ENCODE measurements at regions not wholly inside any gene's neighbourhood (a gene's known extent, or its start where the extent isn't known, plus 50 kb on each side); places are given as distances from the start of the nearest gene placed in this dataset.
A peak's percentile ranks its signal among the peaks of the same experiment; 100 is the strongest.

DNA sequence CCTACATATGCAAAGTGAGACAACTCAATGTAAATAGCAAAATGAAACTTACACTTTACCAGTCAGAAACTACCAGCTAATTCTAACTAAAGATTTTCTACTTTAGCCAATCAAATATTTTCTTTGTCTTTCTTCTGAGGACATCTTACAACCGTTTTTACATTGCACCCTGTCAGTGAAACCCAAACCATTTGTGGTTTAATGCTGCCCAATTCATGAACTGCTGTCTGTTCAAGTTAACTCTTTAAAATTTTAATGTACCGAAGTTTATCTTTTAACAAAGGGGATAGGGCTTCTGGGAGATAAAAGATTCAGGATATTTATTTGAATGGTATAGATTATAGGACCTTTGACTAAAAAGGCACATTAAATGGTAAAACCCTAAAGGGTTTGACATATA is 121.3 kb upstream of the HDDC2 start:
- Mint-ChIP-seq H3K27ac (no peak overlapping the region), H3K36me3 (ENCODE audit: low read depth) (no peaks in the 10 kb centered on the region), H3K27me3 (ENCODE audit: low read depth) (no peaks in the 10 kb centered on the region), H3K4me3 (no peak overlapping the region), H3K4me1 (peaks cover 5% of the 10 kb centered on the region), H3K9me3 (no peaks in the 10 kb centered on the region)
- TF ChIP-seq CTCF (IDR thresholded peaks at IDR 0.05; ENCODE audit: unreplicated experiment in 3 of 3): no peak

- H3K27me3 Mint-ChIP-seq (ENCODE audit: low read depth): no peaks in the 10 kb centered on the region
- H3K4me3 Mint-ChIP-seq: no peak overlapping the region
- no peak for TF ChIP-seq CTCF (IDR thresholded peaks at IDR 0.05; ENCODE audit: unreplicated experiment in 3 of 3)
- peaks cover 7% of the 10 kb centered on the region for H3K4me1 Mint-ChIP-seq
- no peaks in the 10 kb centered on the region for H3K9me3 Mint-ChIP-seq
- H3K27ac Mint-ChIP-seq: no peak overlapping the region
- H3K36me3 Mint-ChIP-seq (ENCODE audit: low read depth): no peaks in the 10 kb centered on the region
Observed at GRCh38 chr6:125431971-125432370, 130.2 kb upstream of the HDDC2 start.

- Mint-ChIP-seq H3K36me3 (ENCODE audit: low read depth) (no peaks in the 10 kb centered on the region), H3K4me1 (peaks cover 7% of the 10 kb centered on the region), H3K27me3 (ENCODE audit: low read depth) (no peaks in the 10 kb centered on the region), H3K9me3 (no peaks in the 10 kb centered on the region), H3K27ac (no peak overlapping the region), H3K4me3 (no peak overlapping the region)
- TF ChIP-seq CTCF (IDR thresholded peaks at IDR 0.05; ENCODE audit: unreplicated experiment in 3 of 3): no peak
Observed at GRCh38 chr6:125432963-125433362, 131.2 kb upstream of the HDDC2 start.

DNA sequence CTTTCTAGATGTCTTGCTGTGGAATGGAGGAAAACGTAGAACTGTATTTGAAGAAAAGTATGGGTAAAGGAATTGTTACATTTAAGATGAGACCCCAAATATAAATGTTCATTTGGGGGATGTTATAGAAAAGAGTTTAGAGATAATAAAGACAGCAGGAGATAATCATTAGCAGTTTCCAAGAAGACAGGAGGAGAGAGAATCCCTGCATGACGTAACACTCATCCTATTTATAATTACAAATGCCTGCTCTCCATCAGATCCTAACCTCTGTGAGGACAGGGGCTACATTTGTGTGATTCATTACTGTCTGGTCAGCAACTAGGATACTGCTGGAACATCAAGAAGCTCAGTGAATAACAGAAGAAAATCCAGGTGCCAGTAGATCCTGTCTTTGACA is 133.0 kb upstream of the HDDC2 start:
- no peak for TF ChIP-seq CTCF (IDR thresholded peaks at IDR 0.05; ENCODE audit: unreplicated experiment in 3 of 3)
- no peak overlapping the region for H3K4me3 Mint-ChIP-seq
- no peaks in the 10 kb centered on the region for H3K9me3 Mint-ChIP-seq
- peaks cover 7% of the 10 kb centered on the region for H3K4me1 Mint-ChIP-seq
- no peak overlapping the region for H3K27ac Mint-ChIP-seq
- no peaks in the 10 kb centered on the region for H3K27me3 Mint-ChIP-seq (ENCODE audit: low read depth)
- H3K36me3 Mint-ChIP-seq (ENCODE audit: low read depth): no peaks in the 10 kb centered on the region

- Mint-ChIP-seq H3K36me3 (ENCODE audit: low read depth) (no peaks in the 10 kb centered on the region), H3K9me3 (no peaks in the 10 kb centered on the region), H3K4me1 (peaks cover 5% of the 10 kb centered on the region), H3K27ac (no peak overlapping the region), H3K4me3 (no peak overlapping the region), H3K27me3 (ENCODE audit: low read depth) (no peaks in the 10 kb centered on the region)
- TF ChIP-seq CTCF (IDR thresholded peaks at IDR 0.05; ENCODE audit: unreplicated experiment in 3 of 3): no peak
Observed at GRCh38 chr6:125439512-125439911, 137.7 kb upstream of the HDDC2 start.

GRCh38 chr6:125444006-125444923 is 142.5 kb upstream of the HDDC2 start:
- Mint-ChIP-seq H3K27ac (peak overlapping the region; percentile 35 to 84 (median 59)), H3K4me1 (peaks cover 16% of the 10 kb centered on the region), H3K27me3 (ENCODE audit: low read depth) (no peaks in the 10 kb centered on the region), H3K36me3 (ENCODE audit: low read depth) (no peaks in the 10 kb centered on the region), H3K9me3 (no peaks in the 10 kb centered on the region), H3K4me3 (no peak overlapping the region)
- TF ChIP-seq CTCF (IDR thresholded peaks at IDR 0.05; ENCODE audit: unreplicated experiment in 3 of 3): no peak
